Trophoblast cell (in vitro differentiated cells and primary cell): ENCODE measurements at regions not wholly inside any gene's neighbourhood (a gene's known extent, or its start where the extent isn't known, plus 50 kb on each side); places are given as distances from the start of the nearest gene placed in this dataset.

Experiments used
- DNase-seq, 2 donors: peaks; one replicate each; pipeline ENCODE4 v3.0.0-alpha.2; 2016
- H2AFZ ChIP-seq: 2 replicates; pipeline ENCODE4 v1.6.1; 2013; ENCODE audit warnings: low read length, moderate library complexity, mild to moderate bottlenecking; ENCODE audit not compliant: insufficient read depth, poor library complexity
- H2AK5ac ChIP-seq: 2 replicates; pipeline ENCODE4 v1.6.1; 2013; ENCODE audit warnings: mild to moderate bottlenecking, low read length
- H2BK120ac ChIP-seq: 2 replicates; pipeline ENCODE4 v1.6.1; 2013; ENCODE audit warnings: low read length, mild to moderate bottlenecking, moderate library complexity; ENCODE audit not compliant: insufficient read depth, poor library complexity
- H2BK12ac ChIP-seq: 2 replicates; pipeline ENCODE4 v1.6.1; 2013; ENCODE audit warnings: mild to moderate bottlenecking, low read length, moderate library complexity
- H2BK5ac ChIP-seq: 2 replicates; pipeline ENCODE4 v1.6.1; 2013; ENCODE audit warnings: low read length, low read depth, moderate library complexity, mild to moderate bottlenecking; ENCODE audit not compliant: poor library complexity
- H3K14ac ChIP-seq: 2 replicates; pipeline ENCODE4 v1.6.1; 2013; ENCODE audit warnings: mild to moderate bottlenecking, low read length
- H3K18ac ChIP-seq: 2 replicates; pipeline ENCODE4 v1.6.1; 2013; ENCODE audit warnings: mild to moderate bottlenecking, low read length
- H3K23ac ChIP-seq: 2 replicates; pipeline ENCODE4 v1.6.1; 2013; ENCODE audit warnings: low read length
- H3K27ac ChIP-seq: 2 replicates; pipeline ENCODE4 v1.5.1; 2013; ENCODE audit warnings: low read depth, mild to moderate bottlenecking, inconsistent platforms, low read length, moderate library complexity
- H3K27me3 ChIP-seq: 2 replicates; pipeline ENCODE4 v1.6.1; 2013; ENCODE audit warnings: inconsistent platforms, mild to moderate bottlenecking, low read length, moderate library complexity; ENCODE audit not compliant: insufficient read depth
- H3K36me3 ChIP-seq, 2 experiments: 1 replicate in 1 of 2; 2 replicates in 1 of 2; pipeline ENCODE4 v1.6.1; 2013; ENCODE audit warnings: low read length in 2 of 2, mild to moderate bottlenecking in 2 of 2, moderate library complexity in 1 of 2; ENCODE audit not compliant: insufficient read depth in 2 of 2, control insufficient read depth in 1 of 2
- H3K4ac ChIP-seq: 2 replicates; pipeline ENCODE4 v1.6.1; 2013; ENCODE audit warnings: low read depth, mild to moderate bottlenecking, low read length, moderate library complexity
- H3K4me1 ChIP-seq, 2 experiments: 1 replicate in 1 of 2; 2 replicates in 1 of 2; pipeline ENCODE4 v1.6.1; 2013; ENCODE audit warnings: low read length in 2 of 2, mild to moderate bottlenecking in 2 of 2, moderate library complexity in 1 of 2; ENCODE audit not compliant: insufficient read depth in 2 of 2, control insufficient read depth in 1 of 2
- H3K4me2 ChIP-seq: 2 replicates; pipeline ENCODE4 v1.6.1; 2013; ENCODE audit warnings: inconsistent platforms, mild to moderate bottlenecking, low read length, moderate library complexity
- H3K4me3 ChIP-seq: 2 replicates; pipeline ENCODE4 v1.5.1; 2013; ENCODE audit warnings: mild to moderate bottlenecking, low read depth, low read length, inconsistent platforms
- H3K79me1 ChIP-seq: one replicate; pipeline ENCODE4 v1.6.1; 2013; ENCODE audit warnings: low read length
- H3K79me2 ChIP-seq: 2 replicates; pipeline ENCODE4 v1.6.1; 2013; ENCODE audit warnings: low read length, mild to moderate bottlenecking; ENCODE audit not compliant: control insufficient read depth, insufficient read depth, poor library complexity
- H3K9ac ChIP-seq: 2 replicates; pipeline ENCODE4 v1.6.1; 2013; ENCODE audit warnings: mild to moderate bottlenecking, low read length
- H3K9me3 ChIP-seq: 2 replicates; pipeline ENCODE4 v1.6.1; 2013; ENCODE audit warnings: low read depth, mild to moderate bottlenecking, control low read depth, inconsistent platforms, low read length; ENCODE audit not compliant: insufficient read depth
- H4K12ac ChIP-seq: 2 replicates; pipeline ENCODE4 v1.6.1; 2013; ENCODE audit warnings: low read depth, mild to moderate bottlenecking, low read length, moderate library complexity
- H4K8ac ChIP-seq: 2 replicates; pipeline ENCODE4 v1.6.1; 2013; ENCODE audit warnings: low read depth, mild to moderate bottlenecking, low read length, moderate library complexity
- H4K91ac ChIP-seq: one replicate; pipeline ENCODE4 v1.6.1; 2013; ENCODE audit warnings: low read depth, mild to moderate bottlenecking, low read length, moderate library complexity
- WGBS: extraction: QIAGEN DNeasy Blood & Tissue Kit; methylation state at CpG from one replicate; pipeline ENCODE4 v1.1.7; 2013; ENCODE audit warnings: missing lambda C conversion rate; ENCODE audit not compliant: insufficient read length, insufficient coverage; ENCODE audit errors: extremely low coverage; 5-methylcytosine and 5-hydroxymethylcytosine counted together

GRCh38 chr1:30807318-30808066, 49.9 kb upstream of the LAPTM5 start:
- Histone ChIP-seq H2BK5ac (no peak overlapping the region), H3K4me3 (no peak overlapping the region), H3K14ac (no peak overlapping the region), H2AFZ (no peak overlapping the region), H2BK12ac (peak overlapping the region; percentile 42), H4K8ac (no peak overlapping the region), H3K23ac (no peak overlapping the region), H3K4me1 (peaks cover 12 to 16% of the 10 kb centered on the region in 2 experiments), H3K9me3 (no peaks in the 10 kb centered on the region), H3K9ac (no peak overlapping the region), H3K4me2 (no peak overlapping the region), H2BK120ac (no peak overlapping the region), H4K91ac (no peak overlapping the region), H3K36me3 (no peaks in the 10 kb centered on the region), H3K79me1 (peaks cover 6% of the 10 kb centered on the region), H4K12ac (no peak overlapping the region), H3K27ac (no peak overlapping the region), H3K18ac (no peak overlapping the region), H3K27me3 (no peaks in the 10 kb centered on the region), H3K4ac (no peak overlapping the region), H3K79me2 (no peaks in the 10 kb centered on the region), H2AK5ac (no peak overlapping the region)
- no peak for DNase-seq
- no CpG with 5 or more reads among the region's 41 CpGs for WGBS
